ENCODE measurements at regions not wholly inside any gene's neighbourhood (a gene's known extent, or its start where the extent isn't known, plus 50 kb on each side); places are given as distances from the start of the nearest gene placed in this dataset.

- Histone ChIP-seq H3K27me3 (no peaks in the 10 kb centered on the region), H3K4me1 (ENCODE audit: control insufficient read depth in 1 of 2, insufficient read depth in 1 of 2, low read depth in 1 of 2, low read length in 1 of 2) (peaks cover 49 to 66% of the 10 kb centered on the region in 2 experiments), H3K9me3 (no peaks in the 10 kb centered on the region), H3K4me3 (ENCODE audit: low read depth in 1 of 2, low read length in 1 of 2) (peak overlapping the region in 1 of 2 experiments; percentile 45), H3K36me3 (no peaks in the 10 kb centered on the region), H3K27ac (peak overlapping the region; percentile 63)
- no peak for TF ChIP-seq CTCF (IDR thresholded peaks at IDR 0.05)
Measured at GRCh38 chr2:8525236-8525581, 156.6 kb upstream of the ID2 start.

- TF ChIP-seq CTCF (IDR thresholded peaks at IDR 0.05), result no peak
- Histone ChIP-seq H3K27me3 (no peaks in the 10 kb centered on the region), H3K4me3 (ENCODE audit: low read depth in 1 of 2, low read length in 1 of 2) (peak overlapping the region; percentile 14 to 45), H3K9me3 (no peaks in the 10 kb centered on the region), H3K27ac (peak overlapping the region; percentile 63), H3K4me1 (ENCODE audit: control insufficient read depth in 1 of 2, insufficient read depth in 1 of 2, low read depth in 1 of 2, low read length in 1 of 2) (peaks cover 51 to 66% of the 10 kb centered on the region in 2 experiments), H3K36me3 (no peaks in the 10 kb centered on the region)
Measured at GRCh38 chr2:8525582-8526402, 156.1 kb upstream of the ID2 start.

GRCh38 chr2:8526403-8526696 lies 155.5 kb upstream of the ID2 start:
- H3K4me3 ChIP-seq (ENCODE audit: low read depth in 1 of 2, low read length in 1 of 2), result peak overlapping the region in 1 of 2 experiments; percentile 45
- no peaks in the 10 kb centered on the region for H3K9me3 ChIP-seq
- peaks cover 49 to 61% of the 10 kb centered on the region in 2 experiments for H3K4me1 ChIP-seq (ENCODE audit: control insufficient read depth in 1 of 2, insufficient read depth in 1 of 2, low read depth in 1 of 2, low read length in 1 of 2)
- H3K27me3 ChIP-seq, result no peaks in the 10 kb centered on the region
- peak overlapping the region; percentile 63 for H3K27ac ChIP-seq
- H3K36me3 ChIP-seq, result no peaks in the 10 kb centered on the region
- TF ChIP-seq CTCF (IDR thresholded peaks at IDR 0.05), result no peak

- H3K27me3 ChIP-seq, result no peaks in the 10 kb centered on the region
- no peaks in the 10 kb centered on the region for H3K9me3 ChIP-seq
- H3K36me3 ChIP-seq, result no peaks in the 10 kb centered on the region
- no peak for TF ChIP-seq CTCF (IDR thresholded peaks at IDR 0.05)
- no peak overlapping the region for H3K27ac ChIP-seq
- H3K4me3 ChIP-seq (ENCODE audit: low read depth in 1 of 2, low read length in 1 of 2), result no peak overlapping the region
- H3K4me1 ChIP-seq (ENCODE audit: control insufficient read depth in 1 of 2, insufficient read depth in 1 of 2, low read depth in 1 of 2, low read length in 1 of 2), result peaks cover 49 to 55% of the 10 kb centered on the region in 2 experiments
Measured at GRCh38 chr2:8527031-8527430, 154.8 kb upstream of the ID2 start.

GRCh38 chr2:8527676-8528075 lies 154.2 kb upstream of the ID2 start:
- Histone ChIP-seq H3K27me3 (no peaks in the 10 kb centered on the region), H3K4me3 (ENCODE audit: low read depth in 1 of 2, low read length in 1 of 2) (no peak overlapping the region), H3K4me1 (ENCODE audit: control insufficient read depth in 1 of 2, insufficient read depth in 1 of 2, low read depth in 1 of 2, low read length in 1 of 2) (peaks cover 43 to 49% of the 10 kb centered on the region in 2 experiments), H3K9me3 (no peaks in the 10 kb centered on the region), H3K36me3 (no peaks in the 10 kb centered on the region), H3K27ac (no peak overlapping the region)
- no peak for TF ChIP-seq CTCF (IDR thresholded peaks at IDR 0.05)
